Body of pancreas (tissue), 4 donors: ENCODE measurements at regions not wholly inside any gene's neighbourhood (a gene's known extent, or its start where the extent isn't known, plus 50 kb on each side); places are given as distances from the start of the nearest gene placed in this dataset.
A peak's percentile ranks its signal among the peaks of the same experiment; 100 is the strongest.

Source experiments
- POLR2A ChIP-seq, 3 donors: fragments of 450-650 bp; IDR thresholded peaks; one replicate each; pipeline ENCODE4 v1.6.1; 2016; ENCODE audit warnings: antibody characterized with exemption in 3 of 3, mild to moderate bottlenecking in 2 of 3
- TF ChIP-seq, protein P1 (sequence below), 7 experiments: fragments of 450-650 bp in 4 of 7; fragments of 200-600 bp in 3 of 7; sonication (generic) in 3 of 7; IDR thresholded peaks; one replicate each; pipeline ENCODE4 v1.5.1; 2016 to 2019; ENCODE audit warnings: antibody characterized with exemption in 7 of 7

- TF ChIP-seq POLR2A (IDR thresholded peaks at IDR 0.05) = no peak
- TF ChIP-seq, protein P1, sequence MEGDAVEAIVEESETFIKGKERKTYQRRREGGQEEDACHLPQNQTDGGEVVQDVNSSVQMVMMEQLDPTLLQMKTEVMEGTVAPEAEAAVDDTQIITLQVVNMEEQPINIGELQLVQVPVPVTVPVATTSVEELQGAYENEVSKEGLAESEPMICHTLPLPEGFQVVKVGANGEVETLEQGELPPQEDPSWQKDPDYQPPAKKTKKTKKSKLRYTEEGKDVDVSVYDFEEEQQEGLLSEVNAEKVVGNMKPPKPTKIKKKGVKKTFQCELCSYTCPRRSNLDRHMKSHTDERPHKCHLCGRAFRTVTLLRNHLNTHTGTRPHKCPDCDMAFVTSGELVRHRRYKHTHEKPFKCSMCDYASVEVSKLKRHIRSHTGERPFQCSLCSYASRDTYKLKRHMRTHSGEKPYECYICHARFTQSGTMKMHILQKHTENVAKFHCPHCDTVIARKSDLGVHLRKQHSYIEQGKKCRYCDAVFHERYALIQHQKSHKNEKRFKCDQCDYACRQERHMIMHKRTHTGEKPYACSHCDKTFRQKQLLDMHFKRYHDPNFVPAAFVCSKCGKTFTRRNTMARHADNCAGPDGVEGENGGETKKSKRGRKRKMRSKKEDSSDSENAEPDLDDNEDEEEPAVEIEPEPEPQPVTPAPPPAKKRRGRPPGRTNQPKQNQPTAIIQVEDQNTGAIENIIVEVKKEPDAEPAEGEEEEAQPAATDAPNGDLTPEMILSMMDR (IDR thresholded peaks at IDR 0.05) = peak in 1 of 7 experiments; percentile 4
These were observed 375.2 kb downstream of the RPS24 start for GRCh38 chr10:78408671-78409472.
